HG03571 (cell line): ENCODE measurements at regions not wholly inside any gene's neighbourhood (a gene's known extent, or its start where the extent isn't known, plus 50 kb on each side); places are given as distances from the start of the nearest gene placed in this dataset.
"Not testable (repeated sequence)": the region's sequence is repeated elsewhere in the genome, so short reads cannot be mapped to it uniquely, and the experiment has no call there.

Experiments used
- ATAC-seq: cut with Tn5 transposase; IDR thresholded peaks from one replicate; pipeline ENCODE4 v1.9.1; 2021; ENCODE audit not compliant: unreplicated experiment

DNA sequence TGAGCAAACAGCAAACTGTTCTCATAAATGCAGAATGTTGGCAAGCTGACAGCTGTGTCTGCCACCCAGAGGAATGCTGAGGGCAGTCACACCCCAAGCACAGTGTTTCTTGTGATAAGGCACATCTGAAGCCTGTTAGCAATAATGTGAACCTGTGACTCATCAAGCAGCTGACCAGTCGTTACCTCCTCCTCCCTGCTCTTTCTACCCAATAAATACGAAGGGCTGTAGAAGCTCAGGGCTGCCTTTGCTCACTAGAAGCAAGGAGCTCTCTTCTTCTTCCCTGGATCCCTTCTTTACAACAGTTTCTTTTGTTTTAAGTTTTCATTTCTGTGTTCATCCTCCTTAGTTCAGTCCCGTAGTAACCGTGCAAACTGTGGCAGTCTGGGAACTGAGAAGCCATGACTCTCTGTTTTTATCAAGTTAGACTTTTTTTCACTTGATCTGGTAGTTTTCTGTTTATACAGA lies 160.3 kb upstream of the ZNF184 start:
- ATAC-seq, result not testable (repeated sequence)

DNA sequence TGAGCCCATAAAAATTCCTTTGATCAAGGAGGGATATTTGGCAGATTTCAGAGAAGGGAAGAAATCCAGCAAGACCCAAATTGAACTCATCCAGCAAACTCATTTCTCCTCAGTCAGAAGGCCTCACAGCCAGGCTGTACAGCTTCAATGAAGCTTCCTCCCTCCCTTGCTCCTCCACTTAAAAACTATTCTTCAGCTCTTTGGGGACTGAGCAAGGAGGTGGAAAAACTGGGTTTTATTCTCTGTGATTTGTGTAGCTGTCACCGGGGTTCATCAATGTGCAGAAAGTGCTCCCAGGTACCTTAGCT lies 158.7 kb upstream of the ZNF184 start:
- no peak for ATAC-seq

- ATAC-seq, result no peak
These were observed 158.1 kb upstream of the ZNF184 start for GRCh38 chr6:27630727-27631608.

DNA sequence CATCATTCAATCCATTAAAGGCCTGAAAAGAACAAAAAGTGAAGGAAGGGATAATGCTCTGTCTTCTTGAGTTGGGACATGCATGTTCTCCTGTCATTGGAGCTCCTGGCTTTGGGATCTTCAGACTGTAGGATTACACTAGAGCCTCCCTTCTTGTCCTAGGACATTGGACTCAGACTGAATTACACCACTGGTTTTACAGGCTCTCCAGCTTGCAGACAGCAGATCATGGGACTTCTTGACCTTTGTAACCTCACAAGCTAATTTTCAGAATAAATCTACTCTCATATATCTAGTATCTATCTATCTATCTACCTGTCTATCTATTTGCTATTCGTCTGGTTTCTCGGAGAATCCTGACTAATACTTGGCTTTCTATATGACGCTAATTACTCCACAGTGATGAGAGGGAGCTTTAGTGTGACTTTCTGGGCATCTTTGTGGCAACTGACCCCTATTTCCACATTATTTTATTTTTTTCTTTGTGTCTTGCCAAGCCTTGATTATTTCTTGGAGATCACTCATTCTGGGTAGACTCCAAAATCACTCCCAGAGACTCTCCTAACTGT lies 151.9 kb upstream of the ZNF184 start:
- no peak for ATAC-seq

- ATAC-seq, result no peak
These were observed 150.2 kb upstream of the ZNF184 start for GRCh38 chr6:27623103-27623502.

DNA sequence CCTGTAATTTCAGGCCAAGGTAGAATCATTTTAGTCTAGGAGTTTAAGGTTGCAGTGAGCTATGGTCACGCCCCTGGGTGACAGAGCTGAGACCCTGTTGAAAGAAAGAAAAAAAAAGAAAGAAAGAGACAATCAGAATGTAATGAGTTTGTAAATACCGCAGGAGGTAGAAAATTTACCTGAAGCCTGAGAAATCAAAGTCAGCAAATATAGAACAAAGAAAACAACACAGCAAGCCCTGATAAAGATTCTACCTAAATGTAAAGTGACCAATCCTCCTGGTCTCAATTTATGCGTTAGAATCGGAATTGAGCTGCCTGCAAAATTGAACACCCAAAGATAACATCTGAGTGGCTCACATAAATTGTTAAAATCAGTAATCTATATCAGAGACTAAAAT lies 146.5 kb upstream of the ZNF184 start:
- ATAC-seq, result no peak

DNA sequence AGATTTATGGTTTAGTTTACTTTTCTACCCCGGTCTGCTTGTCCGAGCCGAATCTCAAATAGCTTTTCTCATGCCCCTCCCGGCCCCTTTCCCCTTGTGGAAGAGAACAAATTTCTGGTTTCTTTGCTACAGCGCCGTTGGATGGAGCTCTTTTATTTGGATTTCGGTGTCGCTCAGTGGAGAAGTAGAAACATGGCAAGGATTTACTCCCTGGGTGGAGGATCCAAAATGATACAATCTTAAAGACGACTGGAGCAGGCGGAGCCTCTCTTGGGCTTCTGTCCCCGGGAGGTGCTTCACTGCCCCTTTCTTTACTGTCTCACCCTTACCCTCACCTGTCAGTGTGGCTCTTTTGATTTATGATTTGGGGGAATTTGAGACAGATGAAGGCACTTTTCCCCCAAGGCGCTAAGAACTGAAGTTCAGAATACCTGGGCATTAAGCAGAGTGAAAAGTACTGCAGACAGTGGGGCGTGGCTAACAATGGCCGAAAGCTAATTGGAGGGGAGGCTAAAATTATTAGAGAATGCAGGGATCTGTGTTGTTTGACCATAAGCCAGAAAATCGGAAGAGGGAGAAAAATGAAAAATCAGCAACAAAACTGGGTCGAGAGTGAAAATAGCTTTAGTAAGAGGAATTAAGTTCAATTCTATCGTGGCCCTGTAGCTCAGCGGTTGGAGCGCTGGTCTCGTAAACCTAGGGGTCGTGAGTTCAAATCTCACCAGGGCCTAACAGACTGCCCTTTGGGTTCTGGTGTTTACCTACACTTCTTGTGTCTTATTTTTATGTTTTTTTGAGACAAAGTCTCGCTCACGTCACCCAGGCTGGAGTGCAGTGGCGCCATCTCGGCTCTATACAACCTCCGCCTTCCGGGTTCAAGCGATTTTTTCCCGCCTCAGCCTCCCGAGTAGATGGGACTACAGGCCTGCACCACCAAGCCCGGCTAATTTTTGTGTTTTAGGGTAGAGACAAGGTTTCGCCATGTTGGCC lies 145.1 kb upstream of the ZNF184 start:
- ATAC-seq, result no peak

DNA sequence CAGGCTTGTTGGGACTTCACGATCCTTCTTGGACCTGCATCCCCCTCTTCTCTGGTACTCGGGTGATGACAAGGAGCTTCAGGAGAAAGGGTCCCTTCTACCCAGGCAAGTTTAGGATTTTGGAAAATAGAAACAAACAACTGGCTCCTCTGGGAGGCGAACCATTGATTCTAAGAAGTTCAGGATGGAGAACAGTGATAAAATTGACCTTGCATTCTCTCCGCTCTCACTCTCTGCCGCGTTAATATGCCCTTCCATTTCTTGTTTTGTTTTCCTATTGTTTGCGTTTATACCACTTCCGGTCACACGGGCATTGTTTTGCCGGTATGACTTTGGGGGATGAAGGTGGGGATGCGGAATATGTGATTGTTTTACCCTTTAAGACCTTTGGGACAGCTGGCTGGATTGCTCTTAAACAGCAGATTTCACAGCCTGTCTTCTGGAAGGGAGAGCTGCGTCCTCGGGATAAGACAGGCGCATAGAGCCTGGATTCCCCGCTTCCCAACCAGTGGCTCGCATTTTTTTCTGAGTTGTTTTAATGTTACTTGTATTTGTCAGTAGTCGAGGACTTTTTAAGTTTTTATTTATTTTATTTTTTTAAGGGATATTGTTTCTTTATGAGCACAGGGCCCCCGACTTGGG lies 144.3 kb upstream of the ZNF184 start:
- ATAC-seq, result no peak

GRCh38 chr6:27616328-27617045 lies 143.6 kb upstream of the ZNF184 start:
- ATAC-seq, result no peak

DNA sequence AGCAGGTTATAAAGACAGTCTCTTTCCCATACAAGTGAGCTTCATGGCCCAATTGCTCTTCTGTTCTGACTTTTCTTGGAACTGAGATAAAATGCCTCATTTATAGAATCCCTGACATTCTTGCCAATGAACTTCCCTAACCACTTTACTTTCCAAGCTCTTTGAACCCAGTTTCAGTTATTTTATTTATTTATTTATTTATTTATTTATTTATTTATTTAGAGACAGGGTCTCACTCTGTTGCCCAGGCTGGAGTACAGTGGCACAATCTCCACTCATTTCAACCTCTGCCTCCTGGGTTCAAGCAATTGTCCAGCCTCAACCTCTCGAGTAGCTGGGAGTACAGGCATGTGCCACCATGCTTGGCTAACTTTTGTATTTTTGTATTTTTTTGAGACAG lies 138.5 kb upstream of the ZNF184 start:
- no peak for ATAC-seq

GRCh38 chr6:27608916-27609883 lies 136.3 kb upstream of the ZNF184 start:
- no peak for ATAC-seq

- ATAC-seq, result no peak
These were observed 132.8 kb upstream of the ZNF184 start for GRCh38 chr6:27605401-27606342.

- no peak for ATAC-seq
These were observed 132.1 kb upstream of the ZNF184 start for GRCh38 chr6:27604986-27605385.

DNA sequence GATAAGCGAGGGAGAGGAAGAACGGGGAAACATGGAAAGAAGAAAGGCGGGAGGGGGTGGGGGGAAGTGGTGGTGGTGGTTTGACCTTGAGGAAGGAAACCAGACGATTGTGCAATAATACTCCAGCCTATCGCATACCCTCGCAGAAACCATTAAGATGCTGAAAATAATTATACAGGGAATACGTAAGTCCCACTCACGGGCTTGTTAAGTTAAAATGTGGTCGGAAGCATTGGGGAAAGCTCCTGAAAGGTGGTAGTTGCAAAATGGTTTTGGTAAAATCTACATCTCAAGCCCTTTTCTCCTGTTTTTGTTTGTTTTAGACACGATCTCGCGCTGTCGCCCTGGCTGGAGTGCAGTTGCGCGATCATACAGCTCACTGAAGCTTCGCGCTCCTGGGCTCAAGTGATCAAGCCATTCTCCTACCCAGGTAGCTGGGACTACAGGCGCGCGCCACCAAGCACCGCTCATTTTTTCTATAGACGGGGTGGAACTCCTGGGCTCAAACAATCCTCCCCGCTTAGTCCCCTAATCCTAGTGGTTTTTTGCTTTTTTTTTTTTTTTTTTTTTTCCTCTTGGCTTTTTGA lies 128.9 kb upstream of the ZNF184 start:
- no peak for ATAC-seq

DNA sequence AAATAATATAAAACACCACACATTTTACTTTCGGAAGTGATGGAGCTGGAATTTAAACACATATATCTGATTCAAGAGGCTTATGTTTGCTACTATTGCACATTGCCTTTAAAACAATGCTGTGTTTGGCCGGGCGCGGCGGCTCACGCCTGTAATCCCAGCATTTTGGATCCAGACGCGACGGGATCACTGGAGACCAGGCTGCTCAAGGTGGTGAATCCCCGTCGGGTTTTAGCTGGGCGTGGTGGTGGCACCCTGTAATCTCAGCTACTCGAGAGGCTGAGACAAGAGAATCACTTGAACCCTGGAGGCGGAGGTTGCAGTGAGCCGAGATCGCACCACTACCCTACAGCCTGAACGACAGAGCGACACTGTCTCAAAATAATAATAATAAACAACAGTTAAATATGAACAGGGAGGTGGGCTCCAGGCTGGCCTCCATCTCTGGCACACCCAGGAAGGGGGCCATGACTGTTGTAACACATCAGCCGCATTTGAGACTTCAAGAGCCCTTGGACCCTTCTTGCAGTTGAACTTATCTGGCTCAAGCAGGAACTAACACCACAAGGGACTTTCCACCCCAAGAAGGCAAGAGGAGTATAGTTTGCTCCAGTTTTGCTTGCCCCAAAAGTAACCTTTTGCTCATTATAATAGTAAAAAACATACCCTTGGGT lies 127.1 kb upstream of the ZNF184 start:
- ATAC-seq, result no peak

DNA sequence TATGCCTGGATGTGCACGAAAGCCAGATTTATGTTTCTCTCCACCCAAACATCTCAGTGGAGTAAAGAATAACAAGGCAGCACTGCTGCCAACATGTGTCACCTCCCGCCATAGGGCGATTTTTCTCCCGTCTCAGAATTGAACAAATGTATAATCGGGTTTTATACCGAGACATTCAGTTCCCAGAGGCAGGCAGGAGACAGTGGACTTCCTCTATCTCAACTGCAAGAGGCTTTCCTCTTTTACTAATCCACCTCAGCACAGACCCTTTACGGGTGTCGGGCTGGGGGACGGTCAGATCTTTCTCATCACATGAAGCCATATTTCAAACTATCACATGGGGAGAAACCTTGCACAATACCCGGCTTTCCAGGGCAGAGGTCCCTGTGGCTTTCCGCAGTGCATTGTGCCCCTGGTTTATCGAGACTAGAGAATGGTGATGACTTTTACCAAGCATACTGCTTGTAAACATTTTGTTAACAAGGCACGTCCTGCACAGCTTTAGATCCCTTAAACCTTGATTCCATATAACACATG lies 124.2 kb upstream of the ZNF184 start:
- ATAC-seq, result not testable (repeated sequence)

- ATAC-seq, result no peak
These were observed 121.0 kb upstream of the ZNF184 start for GRCh38 chr6:27593861-27594260.
